K562 (cell line): ENCODE measurements at regions not wholly inside any gene's neighbourhood (a gene's known extent, or its start where the extent isn't known, plus 50 kb on each side); places are given as distances from the start of the nearest gene placed in this dataset.

Experiments
- ATAC-seq: fragments of 200-7000 bp; cut with Tn5 transposase; 3 replicates; pipeline ENCODE4 v1.9.1; 2020; ENCODE audit warnings: moderate library complexity
- BruUV-seq: library from RNA; stranded (reverse); fragments of 400-500 nt; replicated peaks from 2 replicates; lab custom pipeline; 2021; lab: Mats Ljungman, UMichigan
- CTCF ChIA-PET: fragments of 300-600 bp; formaldehyde crosslinking; extraction: SDS; loops from one replicate; lab custom pipeline; 2021; ENCODE audit warnings: low intra/inter-chr PET ratio; lab: Yijun Ruan, JAX
- POLR2A ChIA-PET: fragments of 300-600, 350-650 bp; sonication (Branson Sonifier 250); formaldehyde crosslinking; extraction: SDS; loops from one replicate; lab custom pipeline; 2021; ENCODE audit warnings: antibody characterized with exemption, inconsistent platforms; lab: Yijun Ruan, JAX
- DNase-seq, 4 experiments: peaks; one replicate each; pipeline versions ENCODE4 v3.0.0 to v3.0.0-alpha.2; 2011 to 2018; ENCODE audit warnings: low spot score in 3 of 4, mixed read lengths in 3 of 4; ENCODE audit errors: extremely low read depth in 1 of 4
- FAIRE-seq: peaks from 2 replicates; lab custom pipeline; 2011; peaks lifted over from hg19 to GRCh38; lab: Jason Lieb, UNC
- H2AFZ ChIP-seq: 2 replicates; pipeline ENCODE4 v1.6.0; 2011; ENCODE audit warnings: low read depth, low read length, control low read depth, inconsistent platforms
- H3K27ac ChIP-seq: fragments of 200-600 bp; 3 replicates; pipeline ENCODE4 v1.8.0; 2011; ENCODE audit warnings: low read depth, mild to moderate bottlenecking, control low read depth, inconsistent platforms, low read length, moderate library complexity, mixed read lengths; ENCODE audit errors: extremely low read depth
- H3K27me3 ChIP-seq, 2 experiments: fragments of 300-600 bp in 1 of 2; 2 replicates in 1 of 2; 3 replicates in 1 of 2; pipeline versions ENCODE4 v1.6.0 to v1.8.0; 2011; ENCODE audit warnings: inconsistent platforms in 2 of 2, low read length in 2 of 2, mild to moderate bottlenecking in 1 of 2, mixed read lengths in 1 of 2, moderate library complexity in 1 of 2; ENCODE audit not compliant: control insufficient read depth in 2 of 2, insufficient read depth in 2 of 2
- H3K36me3 ChIP-seq: fragments of 300-600 bp; 3 replicates; pipeline ENCODE4 v1.8.0; 2011; ENCODE audit warnings: mild to moderate bottlenecking, low read length, inconsistent platforms; ENCODE audit not compliant: control insufficient read depth, insufficient read depth
- H3K4me1 ChIP-seq, 2 experiments: fragments of 200-600 bp in 1 of 2; replicated peaks in 1 of 2; 2 replicates in 1 of 2; 3 replicates in 1 of 2; pipeline versions ENCODE4 v1.5.1 to v1.8.0; 2011; ENCODE audit warnings: inconsistent platforms in 2 of 2, low read length in 2 of 2, mild to moderate bottlenecking in 1 of 2, mixed read lengths in 1 of 2, moderate library complexity in 1 of 2; ENCODE audit not compliant: control insufficient read depth in 2 of 2, insufficient read depth in 2 of 2
- H3K4me2 ChIP-seq: 2 replicates; pipeline ENCODE4 v1.6.1; 2011; ENCODE audit warnings: low read length, control low read depth, inconsistent platforms, mixed read lengths; ENCODE audit not compliant: insufficient read depth
- H3K4me3 ChIP-seq: fragments of 200-600 bp; sonication (generic), shearing (Covaris generic); 2 replicates; pipeline ENCODE4 v1.5.1; 2016; ENCODE audit warnings: control low read depth, inconsistent platforms
- H3K79me2 ChIP-seq: fragments of 200-600 bp; 3 replicates; pipeline ENCODE4 v1.8.0; 2011; ENCODE audit warnings: low read length, inconsistent platforms; ENCODE audit not compliant: control insufficient read depth, insufficient read depth
- H3K9ac ChIP-seq, 2 experiments: 2 replicates each; pipeline versions ENCODE4 v1.6.0 to v1.6.1; 2011; ENCODE audit warnings: low read depth in 2 of 2, low read length in 2 of 2, control low read depth in 1 of 2, inconsistent platforms in 1 of 2, mild to moderate bottlenecking in 1 of 2, mixed read lengths in 1 of 2; ENCODE audit not compliant: insufficient read depth in 1 of 2
- H3K9me1 ChIP-seq: one replicate; pipeline ENCODE4 v1.6.0; 2011; ENCODE audit warnings: inconsistent platforms, mild to moderate bottlenecking, low read length, moderate library complexity; ENCODE audit not compliant: control insufficient read depth, insufficient read depth
- H3K9me3 ChIP-seq: replicated peaks from 2 replicates; pipeline ENCODE4 v1.5.1; 2011; ENCODE audit warnings: low read depth, low read length, inconsistent platforms; ENCODE audit not compliant: control insufficient read depth, insufficient read depth
- H4K20me1 ChIP-seq: replicated peaks from 2 replicates; pipeline ENCODE4 v1.6.1; 2011; ENCODE audit warnings: low read length, inconsistent platforms, mixed read lengths; ENCODE audit not compliant: control insufficient read depth, insufficient read depth
- ELF4 ChIP-seq: fragments of 450-650 bp; formaldehyde crosslinking; IDR thresholded peaks from 2 replicates; pipeline ENCODE4 v1.4.0; 2022; ENCODE audit warnings: missing genetic modification characterization
- FOXK1 ChIP-seq: sonication (generic); formaldehyde crosslinking; IDR thresholded peaks from 2 replicates; pipeline ENCODE4 v1.8.0; 2022; ENCODE audit warnings: missing genetic modification reagents, mild to moderate bottlenecking, borderline replicate concordance
- KDM2B ChIP-seq: fragments of 250-450 bp; sonication (Bioruptor Pico); IDR thresholded peaks from 2 replicates; pipeline ENCODE4 v1.8.0; 2021; ENCODE audit warnings: mild to moderate bottlenecking, moderate library complexity
- MED1 ChIP-seq: sonication (generic); formaldehyde crosslinking; IDR thresholded peaks from 2 replicates; pipeline ENCODE4 v1.8.1; 2023; ENCODE audit warnings: missing genetic modification reagents, borderline replicate concordance
- MTA2 ChIP-seq: fragments of 450-650 bp; IDR thresholded peaks from 2 replicates; pipeline ENCODE4 v1.6.1; 2016; ENCODE audit warnings: low read depth
- NUFIP1 ChIP-seq: fragments of 450-650 bp; IDR thresholded peaks from 2 replicates; pipeline ENCODE4 v1.6.1; 2018; ENCODE audit not compliant: partially characterized antibody
- PHB ChIP-seq: fragments of 250-450 bp; sonication (Bioruptor Pico); IDR thresholded peaks from 2 replicates; pipeline ENCODE4 v1.5.0; 2021
- PPARD ChIP-seq: fragments of 250-450 bp; sonication (Bioruptor Pico); IDR thresholded peaks from 2 replicates; pipeline ENCODE4 v1.8.0; 2022; ENCODE audit warnings: inconsistent platforms, mild to moderate bottlenecking, moderate library complexity
- RAD51 ChIP-seq: fragments of 450-650 bp; IDR thresholded peaks from 2 replicates; pipeline ENCODE4 v1.7.1; 2016; ENCODE audit warnings: low read depth, mild to moderate bottlenecking, borderline replicate concordance
- SIRT6 ChIP-seq: IDR thresholded peaks from one replicate; pipeline ENCODE4 v1.6.1; 2012; ENCODE audit warnings: low read depth, mild to moderate bottlenecking, control low read depth, inconsistent platforms, low read length, moderate library complexity
- SOX6 ChIP-seq: fragments of 450-650 bp; IDR thresholded peaks from 2 replicates; pipeline ENCODE4 v1.6.1; 2014; ENCODE audit warnings: mild to moderate bottlenecking
- SREBF1 ChIP-seq: fragments of 150-350 bp; IDR thresholded peaks from 2 replicates; pipeline ENCODE4 v1.6.1; 2014; ENCODE audit warnings: antibody characterized with exemption, low read depth, low read length, borderline replicate concordance
- USF2 ChIP-seq: sonication (generic); formaldehyde crosslinking; IDR thresholded peaks from 2 replicates; pipeline ENCODE4 v1.5.0; 2020; ENCODE audit warnings: missing genetic modification reagents
- ZNF24 ChIP-seq: fragments of 450-650 bp; IDR thresholded peaks from 2 replicates; pipeline ENCODE4 v1.6.1; 2016
- ZNF644 ChIP-seq: fragments of 200-800 bp; sonication (Bioruptor generic); IDR thresholded peaks from 2 replicates; pipeline ENCODE4 v1.6.1; 2016; ENCODE audit warnings: low read depth, missing genetic modification characterization, missing compliant biosample characterization
- ZNF764 ChIP-seq: fragments of 250-450 bp; sonication (Bioruptor Pico); IDR thresholded peaks from 2 replicates; pipeline ENCODE4 v1.4.0; 2020; ENCODE audit warnings: low read depth, mild to moderate bottlenecking, moderate library complexity
- ZNF778 ChIP-seq: fragments of 450-650 bp; formaldehyde crosslinking; IDR thresholded peaks from 2 replicates; pipeline ENCODE4 v1.4.0; 2020; ENCODE audit warnings: mild to moderate bottlenecking, moderate library complexity
- WGBS: fragments of 100-300 bp; shearing (Covaris generic); methylation state at CpG from one replicate; pipeline ENCODE4 v1.1.6; 2016; ENCODE audit warnings: low coverage, mixed read lengths; ENCODE audit not compliant: insufficient coverage; ENCODE audit errors: missing lambda C conversion rate; 5-methylcytosine and 5-hydroxymethylcytosine counted together
- in situ Hi-C: fragments of 300-500 bp; cut with MboI; formaldehyde crosslinking; loops from 4 replicates; pipeline ENCODE4 v1.15.0; 2018; ENCODE audit warnings: inconsistent platforms, mixed read lengths
- intact Hi-C: fragments of 100-400 bp; cut with micrococcal nuclease; formaldehyde crosslinking; loops from 2 replicates; pipeline ENCODE4 v1.14.2; 2022

- Histone ChIP-seq H3K9me3 (peaks cover 2% of the 10 kb centered on the region; the same call in 1 of the 2 replicates), H3K27me3 (no peaks in the 10 kb centered on the region), H3K9ac (no peak overlapping the region), H3K79me2 (no peaks in the 10 kb centered on the region), H4K20me1 (no peaks in the 10 kb centered on the region), H3K27ac (no peak overlapping the region), H3K36me3 (no peaks in the 10 kb centered on the region), H3K9me1 (no peaks in the 10 kb centered on the region), H3K4me3 (no peak overlapping the region), H3K4me2 (no peak overlapping the region), H2AFZ (no peak overlapping the region), H3K4me1 (no peaks in the 10 kb centered on the region)
- BruUV-seq: no TSS peak
- WGBS: 0% methylated on average over 2 of the region's 2 CpGs
- no peak for TF ChIP-seq SREBF1
- TF ChIP-seq ELF4 (CRISPR knock-in tag): no peak
- no peak for TF ChIP-seq ZNF764
- no peak for TF ChIP-seq ZNF24
- TF ChIP-seq FOXK1 (CRISPR knock-in tag): no peak
- TF ChIP-seq PHB (CRISPR knock-in tag): no peak
- TF ChIP-seq SIRT6: no peak
- TF ChIP-seq SOX6: no peak
- TF ChIP-seq PPARD: no peak
- TF ChIP-seq MTA2: no peak
- TF ChIP-seq ZNF644 (tag): no peak
- TF ChIP-seq ZNF778 (CRISPR knock-in tag): no peak
- no peak for TF ChIP-seq MED1
- no peak for TF ChIP-seq KDM2B
- TF ChIP-seq RAD51: no peak
- TF ChIP-seq NUFIP1: no peak
- TF ChIP-seq USF2: no peak
- DNase-seq (no peak), ATAC-seq (no peak), FAIRE-seq (no peak)
- ChIA-PET CTCF (no interaction called here), POLR2A (no interaction called here)
- in situ Hi-C loops: no loop called here
- intact Hi-C loops: no loop called here
These were observed 1690.6 kb upstream of the LRRTM3 start for GRCh38 chr10:65235266-65235665.
